ENCODE measurements at regions not wholly inside any gene's neighbourhood (a gene's known extent, or its start where the extent isn't known, plus 50 kb on each side); places are given as distances from the start of the nearest gene placed in this dataset.

GRCh38 chr4:41452484-41453225, 85.3 kb upstream of the LIMCH1 start:
- Histone ChIP-seq H4K20me1 (replicated peaks in 1 of 2; ENCODE audit: control insufficient read depth in 1 of 2, insufficient read depth in 2 of 2, low read length in 2 of 2) (no peaks in the 10 kb centered on the region), H2AK5ac (ENCODE audit: low read depth, low read length) (no peak overlapping the region), H3K23ac (ENCODE audit: insufficient read length) (no peak overlapping the region), H3K9me3 (ENCODE audit: insufficient read depth in 2 of 2, low read depth in 1 of 2, low read length in 1 of 2) (no peaks in the 10 kb centered on the region), H2AFZ (ENCODE audit: low read length) (no peak overlapping the region), H3K56ac (replicated peaks; ENCODE audit: insufficient read length, low read depth, low read length) (no peak overlapping the region), H3K18ac (ENCODE audit: extremely low read depth, low read length) (no peak overlapping the region), H2BK20ac (ENCODE audit: low read length) (no peak overlapping the region), H3K4me1 (replicated peaks in 1 of 4; ENCODE audit: control insufficient read depth in 3 of 4, insufficient read depth in 4 of 4, low read length in 3 of 4) (peaks cover 0 to 15% (median 9%) of the 10 kb centered on the region in 4 experiments; a peak in 5 of 7 replicates), H3K9ac (replicated peaks in 1 of 4; ENCODE audit: extremely low read depth in 1 of 4, low read depth in 3 of 4, low read length in 3 of 4) (no peak overlapping the region), H3K4me3 (ENCODE audit: extremely low read depth in 1 of 4, insufficient read depth in 2 of 4, low read depth in 3 of 4, low read length in 4 of 4) (no peak overlapping the region), H3K36me3 (ENCODE audit: control insufficient read depth in 2 of 4, insufficient read depth in 4 of 4, low read length in 3 of 4) (no peaks in the 10 kb centered on the region), H4K8ac (ENCODE audit: extremely low read depth, insufficient read depth, low read length) (no peak overlapping the region), H3K27me3 (replicated peaks in 1 of 4; ENCODE audit: control insufficient read depth in 3 of 4, extremely low read depth in 1 of 4, insufficient read depth in 3 of 4, low read length in 3 of 4) (no peaks in the 10 kb centered on the region), H3K14ac (ENCODE audit: insufficient read length) (no peak overlapping the region), H2BK15ac (ENCODE audit: low read length) (no peak overlapping the region), H4K5ac (ENCODE audit: insufficient read length, low read depth, low read length) (no peak overlapping the region), H3K79me1 (ENCODE audit: low read depth, low read length) (no peaks in the 10 kb centered on the region), H2BK5ac (ENCODE audit: low read depth, low read length) (no peak overlapping the region), H3K4me2 (ENCODE audit: insufficient read depth in 1 of 2, low read depth in 2 of 2, low read length in 2 of 2) (no peak overlapping the region), H3K27ac (ENCODE audit: low read depth, low read length) (no peak overlapping the region), H3K79me2 (ENCODE audit: control insufficient read depth in 1 of 2, insufficient read depth in 2 of 2, low read length in 2 of 2) (no peaks in the 10 kb centered on the region), H4K91ac (replicated peaks; ENCODE audit: insufficient read length, low read length) (no peak overlapping the region), H2BK120ac (replicated peaks; ENCODE audit: low read depth, low read length) (no peak overlapping the region), H3K4ac (replicated peaks; ENCODE audit: insufficient read length, low read depth, low read length) (no peak overlapping the region), H3K23me2 (ENCODE audit: low read depth, low read length) (no peaks in the 10 kb centered on the region), H2BK12ac (ENCODE audit: low read depth, low read length) (no peak overlapping the region)
- DNase-seq (ENCODE audit: low read depth in 1 of 2, low spot score in 2 of 2): no peak
- 92% methylated on average over 6 of the region's 6 CpGs; no CpG with 5 or more reads in 1 of the 2 experiments for WGBS, 2 experiments (ENCODE audit: extremely low coverage in 1 of 2, insufficient coverage in 1 of 2, insufficient read length in 1 of 2, insufficient replicate concordance in 2 of 2, low coverage in 1 of 2, low lambda C conversion rate in 2 of 2, missing lambda C conversion rate in 1 of 2)
- ChIA-PET CTCF (ENCODE audit: partially characterized antibody) (interaction anchor here (0.5 to 0.6 kb wide), 2 partner anchors 139 to 168 kb away, joined by 3 read pairs; no protein-coding TSS in a partner anchor), POLR2A (ENCODE audit: partially characterized antibody) (no interaction called here)
- FAIRE-seq: no peak
- TF ChIP-seq YY1 (IDR thresholded peaks at IDR 0.05; ENCODE audit: low read depth, low read length): no peak
- TF ChIP-seq RXRA (IDR thresholded peaks at IDR 0.05; ENCODE audit: insufficient read depth, low read depth, low read length): no peak
- TF ChIP-seq FOSL1 (IDR thresholded peaks at IDR 0.05; ENCODE audit: insufficient read depth, low read depth, low read length): no peak
- TF ChIP-seq POLR2A (IDR thresholded peaks at IDR 0.05; ENCODE audit: control extremely low read depth in 1 of 2, low read depth in 2 of 2, low read length in 2 of 2): no peak
- TF ChIP-seq JUND (IDR thresholded peaks at IDR 0.05; ENCODE audit: low read length): no peak
- TF ChIP-seq SIRT6 (IDR thresholded peaks at IDR 0.05; ENCODE audit: low read length): no peak
- no peak for TF ChIP-seq EZH2 (IDR thresholded peaks at IDR 0.05; ENCODE audit: low read depth, low read length, severe bottlenecking)
- TF ChIP-seq CREB1 (IDR thresholded peaks at IDR 0.05): no peak
- no peak for TF ChIP-seq ASH2L (IDR thresholded peaks at IDR 0.05; ENCODE audit: low read length)
- no peak for TF ChIP-seq KDM5A (IDR thresholded peaks at IDR 0.05; ENCODE audit: low read length)
- TF ChIP-seq BACH1 (IDR thresholded peaks at IDR 0.05; ENCODE audit: low read length): no peak
- no peak for TF ChIP-seq SP2 (IDR thresholded peaks at IDR 0.05; ENCODE audit: low read length)
- no peak for TF ChIP-seq TAF1 (IDR thresholded peaks at IDR 0.05; ENCODE audit: low read depth, low read length)
- TF ChIP-seq MAX (IDR thresholded peaks at IDR 0.05): no peak
